ENCODE measurements at regions not wholly inside any gene's neighbourhood (a gene's known extent, or its start where the extent isn't known, plus 50 kb on each side); places are given as distances from the start of the nearest gene placed in this dataset.

DNA sequence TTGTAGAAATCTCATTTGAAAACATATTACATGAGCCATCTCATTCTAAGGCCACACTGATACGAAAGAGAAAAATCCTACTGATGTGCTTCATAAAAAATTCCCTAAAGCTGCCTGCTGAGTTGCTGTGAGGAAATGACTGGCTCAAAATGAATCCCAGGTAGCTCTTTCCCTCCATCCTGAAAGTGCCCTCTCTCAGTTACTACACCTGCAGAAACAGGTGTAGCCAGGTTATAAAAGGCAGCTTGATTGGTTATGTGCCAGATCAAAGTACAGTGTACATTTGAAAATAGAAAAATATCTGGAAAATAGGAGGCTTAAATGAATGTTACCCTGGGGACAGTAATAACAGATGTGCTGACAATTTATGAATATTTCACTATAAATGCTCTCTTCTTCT, 833.4 kb upstream of the ADGRL4 start:
- TF ChIP-seq KLF13 (CRISPR knock-in tag; IDR thresholded peaks at IDR 0.05) (no peak), TCF7 (IDR thresholded peaks at IDR 0.05; ENCODE audit: low read depth) (no peak), MAFG (CRISPR knock-in tag; IDR thresholded peaks at IDR 0.05) (no peak), PLRG1 (conservative IDR thresholded peaks at IDR 0.05) (no peak), TRIM24 (CRISPR knock-in tag; IDR thresholded peaks at IDR 0.05) (no peak), ZNF432 (CRISPR knock-in tag; IDR thresholded peaks at IDR 0.05; ENCODE audit: borderline replicate concordance) (no peak), ZNF564 (CRISPR knock-in tag; IDR thresholded peaks at IDR 0.05) (no peak), TEAD3 (CRISPR knock-in tag; optimal IDR thresholded peaks at IDR 0.05; ENCODE audit: borderline replicate concordance) (no peak), HOXA7 (CRISPR knock-in tag; IDR thresholded peaks at IDR 0.05) (no peak), ZNF350 (CRISPR knock-in tag; IDR thresholded peaks at IDR 0.05; ENCODE audit: borderline replicate concordance, low read depth) (no peak)
- TF ChIP-seq, protein P1, sequence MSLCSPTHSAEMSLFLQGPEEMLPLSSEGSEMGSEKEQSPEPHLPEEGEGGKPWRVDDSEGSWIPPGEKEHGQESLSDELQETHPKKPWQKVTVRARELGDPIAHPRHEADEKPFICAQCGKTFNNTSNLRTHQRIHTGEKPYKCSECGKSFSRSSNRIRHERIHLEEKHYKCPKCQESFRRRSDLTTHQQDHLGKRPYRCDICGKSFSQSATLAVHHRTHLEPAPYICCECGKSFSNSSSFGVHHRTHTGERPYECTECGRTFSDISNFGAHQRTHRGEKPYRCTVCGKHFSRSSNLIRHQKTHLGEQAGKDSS (CRISPR knock-in tag; IDR thresholded peaks at IDR 0.05; ENCODE audit: borderline replicate concordance, low read depth), result no peak
- TF ChIP-seq, protein P2, sequence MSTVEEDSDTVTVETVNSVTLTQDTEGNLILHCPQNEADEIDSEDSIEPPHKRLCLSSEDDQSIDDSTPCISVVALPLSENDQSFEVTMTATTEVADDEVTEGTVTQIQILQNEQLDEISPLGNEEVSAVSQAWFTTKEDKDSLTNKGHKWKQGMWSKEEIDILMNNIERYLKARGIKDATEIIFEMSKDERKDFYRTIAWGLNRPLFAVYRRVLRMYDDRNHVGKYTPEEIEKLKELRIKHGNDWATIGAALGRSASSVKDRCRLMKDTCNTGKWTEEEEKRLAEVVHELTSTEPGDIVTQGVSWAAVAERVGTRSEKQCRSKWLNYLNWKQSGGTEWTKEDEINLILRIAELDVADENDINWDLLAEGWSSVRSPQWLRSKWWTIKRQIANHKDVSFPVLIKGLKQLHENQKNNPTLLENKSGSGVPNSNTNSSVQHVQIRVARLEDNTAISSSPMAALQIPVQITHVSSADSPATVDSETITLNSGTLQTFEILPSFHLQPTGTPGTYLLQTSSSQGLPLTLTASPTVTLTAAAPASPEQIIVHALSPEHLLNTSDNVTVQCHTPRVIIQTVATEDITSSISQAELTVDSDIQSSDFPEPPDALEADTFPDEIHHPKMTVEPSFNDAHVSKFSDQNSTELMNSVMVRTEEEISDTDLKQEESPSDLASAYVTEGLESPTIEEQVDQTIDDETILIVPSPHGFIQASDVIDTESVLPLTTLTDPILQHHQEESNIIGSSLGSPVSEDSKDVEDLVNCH (CRISPR knock-in tag; IDR thresholded peaks at IDR 0.05), result no peak
- Histone ChIP-seq H3K36me3 (replicated peaks in 1 of 2; ENCODE audit: control insufficient read depth in 1 of 2, insufficient read depth in 2 of 2, low read length in 2 of 2) (no peaks in the 10 kb centered on the region), H2AFZ (ENCODE audit: low read length) (no peak overlapping the region), H3K79me2 (ENCODE audit: insufficient read depth, low read length) (no peaks in the 10 kb centered on the region), H4K20me1 (ENCODE audit: insufficient read depth, low read length) (no peaks in the 10 kb centered on the region), H3K4me1 (ENCODE audit: insufficient read depth, low read length) (no peaks in the 10 kb centered on the region), H3K4me2 (ENCODE audit: low read depth, low read length) (no peak overlapping the region), H3K27ac (ENCODE audit: extremely low read length, insufficient read depth, low read length) (no peak overlapping the region), H3K9ac (ENCODE audit: insufficient read depth, low read depth, low read length) (no peak overlapping the region), H3K9me3 (ENCODE audit: low read length) (peaks cover 53% of the 10 kb centered on the region), H3K27me3 (ENCODE audit: control insufficient read depth in 1 of 2, insufficient read depth in 2 of 2, low read length in 2 of 2) (no peaks in the 10 kb centered on the region), H3K4me3 (replicated peaks in 1 of 3; ENCODE audit: insufficient read depth in 1 of 3, low read depth in 2 of 3, low read length in 3 of 3) (no peak overlapping the region)
- DNase-seq (ENCODE audit: low spot score), result no peak
- ChIA-PET POLR2A (no interaction called here), CTCF (ENCODE audit: low intra/inter-chr PET ratio, low total read pairs) (no interaction called here)
- WGBS (ENCODE audit: low lambda C conversion rate), result 4% methylated on average over 1 of the region's 1 CpG
- ATAC-seq, result no peak
- in situ Hi-C loops (cut with HindIII; ENCODE audit: extremely low pct_ligation_motif_present, low pct_unique_long_range_greater_than_20kb), result no loop called here
- no TSS peak for BruUV-seq (replicated peaks)
- intact Hi-C loops (cut with micrococcal nuclease; ENCODE audit: unreplicated experiment), result no loop called here
- FAIRE-seq, result no peak

All from HepG2 (cell line).